Spleen (tissue), 7 donors: ENCODE measurements at regions not wholly inside any gene's neighbourhood (a gene's known extent, or its start where the extent isn't known, plus 50 kb on each side); places are given as distances from the start of the nearest gene placed in this dataset.

Experiments
- CTCF ChIP-seq, 11 experiments: fragments of 200-600 bp in 7 of 11; fragments of 450-650 bp in 4 of 11; sonication (generic) in 4 of 11; IDR thresholded peaks in 8 of 11; conservative IDR thresholded peaks in 3 of 11; 1 replicate in 7 of 11; 2 replicates in 4 of 11; pipeline versions ENCODE4 v1.4.0 to v1.8.0; 2016 to 2021; ENCODE audit warnings: antibody characterized with exemption in 11 of 11, inconsistent platforms in 4 of 11, mild to moderate bottlenecking in 1 of 11
- POLR2A ChIP-seq, 3 donors: fragments of 450-650 bp; IDR thresholded peaks; one replicate each; pipeline ENCODE4 v1.5.1; 2017; ENCODE audit warnings: antibody characterized with exemption in 3 of 3, mild to moderate bottlenecking in 1 of 3
- donor health status: DM: no; HTN: no; CAD: no; lungs with moderate emphysema.
- donor health status: DM: no; HTN: no; CAD: no.
- donor health status: DM: no; HTN: no; CAD: no.

GRCh38 chr1:114206392-114206791, 52.7 kb upstream of the SYT6 start:
- TF ChIP-seq CTCF (IDR thresholded peaks at IDR 0.05 in 8 of 11, conservative IDR thresholded peaks at IDR 0.05 in 3 of 11) (no peak), POLR2A (IDR thresholded peaks at IDR 0.05) (no peak)
